ENCODE measurements at regions not wholly inside any gene's neighbourhood (a gene's known extent, or its start where the extent isn't known, plus 50 kb on each side); places are given as distances from the start of the nearest gene placed in this dataset.

DNA sequence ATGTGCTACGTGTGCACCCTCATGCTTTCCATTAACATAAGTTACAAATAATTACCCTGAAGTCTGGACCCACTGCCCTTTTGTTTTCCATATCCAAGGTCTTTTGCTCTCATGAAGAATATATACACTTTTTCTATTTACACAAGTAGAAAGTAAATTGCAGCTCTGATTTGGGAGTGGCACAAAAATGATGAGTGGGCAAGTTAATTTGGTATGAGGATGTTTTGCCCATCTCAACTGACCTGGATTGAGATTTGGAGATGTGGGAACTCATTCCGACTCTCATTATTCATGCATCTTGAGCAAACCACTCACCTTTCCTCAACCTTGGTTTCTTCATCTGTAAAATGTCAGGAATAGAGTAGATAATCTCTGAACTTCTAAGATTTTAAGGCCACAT is 53.6 kb upstream of the TMEM17 start:
- H3K36me3 ChIP-seq, result no peaks in the 10 kb centered on the region
- intact Hi-C loops (cut with DNase I; ENCODE audit: low total_unique reads), result no loop called here
- no peak overlapping the region for H3K4me3 ChIP-seq
- no peak for DNase-seq
- TF ChIP-seq, protein P1, sequence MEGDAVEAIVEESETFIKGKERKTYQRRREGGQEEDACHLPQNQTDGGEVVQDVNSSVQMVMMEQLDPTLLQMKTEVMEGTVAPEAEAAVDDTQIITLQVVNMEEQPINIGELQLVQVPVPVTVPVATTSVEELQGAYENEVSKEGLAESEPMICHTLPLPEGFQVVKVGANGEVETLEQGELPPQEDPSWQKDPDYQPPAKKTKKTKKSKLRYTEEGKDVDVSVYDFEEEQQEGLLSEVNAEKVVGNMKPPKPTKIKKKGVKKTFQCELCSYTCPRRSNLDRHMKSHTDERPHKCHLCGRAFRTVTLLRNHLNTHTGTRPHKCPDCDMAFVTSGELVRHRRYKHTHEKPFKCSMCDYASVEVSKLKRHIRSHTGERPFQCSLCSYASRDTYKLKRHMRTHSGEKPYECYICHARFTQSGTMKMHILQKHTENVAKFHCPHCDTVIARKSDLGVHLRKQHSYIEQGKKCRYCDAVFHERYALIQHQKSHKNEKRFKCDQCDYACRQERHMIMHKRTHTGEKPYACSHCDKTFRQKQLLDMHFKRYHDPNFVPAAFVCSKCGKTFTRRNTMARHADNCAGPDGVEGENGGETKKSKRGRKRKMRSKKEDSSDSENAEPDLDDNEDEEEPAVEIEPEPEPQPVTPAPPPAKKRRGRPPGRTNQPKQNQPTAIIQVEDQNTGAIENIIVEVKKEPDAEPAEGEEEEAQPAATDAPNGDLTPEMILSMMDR (IDR thresholded peaks at IDR 0.05 in 8 of 11, conservative IDR thresholded peaks at IDR 0.05 in 3 of 11), result no peak
- TF ChIP-seq POLR2A (IDR thresholded peaks at IDR 0.05), result no peak
- TF ChIP-seq POLR2AphosphoS5 (IDR thresholded peaks at IDR 0.05), result no peak
- WGBS, 5 donors, result 85 to 97% (median 87%) methylated on average over 2 of the region's 2 CpGs
- no peaks in the 10 kb centered on the region for H3K27me3 ChIP-seq (replicated peaks in 1 of 7)
- H3K27ac ChIP-seq, result no peak overlapping the region
- peaks cover 0 to 4% (median 0%) of the 10 kb centered on the region in 8 donors for H3K9me3 ChIP-seq
- no peaks in the 10 kb centered on the region for H3K4me1 ChIP-seq

DNA sequence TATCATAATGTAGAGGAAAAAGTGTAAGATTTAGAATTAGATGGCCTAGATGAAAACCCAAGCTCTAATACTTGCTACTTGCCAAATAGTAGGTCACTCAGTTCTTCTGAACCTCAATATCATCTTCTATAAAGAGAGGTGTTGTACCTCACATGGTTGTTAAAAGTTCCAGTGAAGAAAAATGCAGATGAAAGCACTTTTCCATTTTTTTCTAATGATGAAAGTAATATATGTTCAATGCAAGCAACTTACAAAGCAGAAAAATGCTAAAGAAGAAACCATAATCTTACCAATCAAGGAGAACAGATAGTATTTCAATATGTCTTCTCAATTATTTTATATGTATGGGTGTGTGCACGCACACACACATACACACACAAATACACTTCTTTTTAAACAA is 52.7 kb upstream of the TMEM17 start:
- Histone ChIP-seq H3K4me1 (no peaks in the 10 kb centered on the region), H3K4me3 (no peak overlapping the region), H3K36me3 (no peaks in the 10 kb centered on the region), H3K27me3 (replicated peaks in 1 of 7) (no peaks in the 10 kb centered on the region), H3K27ac (no peak overlapping the region), H3K9me3 (peaks cover 0 to 4% (median 0%) of the 10 kb centered on the region in 8 donors)
- WGBS, 5 donors, result 91 to 97% (median 96%) methylated on average over 1 of the region's 1 CpG
- no peak for TF ChIP-seq POLR2A (IDR thresholded peaks at IDR 0.05)
- TF ChIP-seq, protein P1 (IDR thresholded peaks at IDR 0.05 in 8 of 11, conservative IDR thresholded peaks at IDR 0.05 in 3 of 11), result no peak
- no peak for TF ChIP-seq POLR2AphosphoS5 (IDR thresholded peaks at IDR 0.05)
- DNase-seq, result no peak
- intact Hi-C loops (cut with DNase I; ENCODE audit: low total_unique reads), result no loop called here

DNA sequence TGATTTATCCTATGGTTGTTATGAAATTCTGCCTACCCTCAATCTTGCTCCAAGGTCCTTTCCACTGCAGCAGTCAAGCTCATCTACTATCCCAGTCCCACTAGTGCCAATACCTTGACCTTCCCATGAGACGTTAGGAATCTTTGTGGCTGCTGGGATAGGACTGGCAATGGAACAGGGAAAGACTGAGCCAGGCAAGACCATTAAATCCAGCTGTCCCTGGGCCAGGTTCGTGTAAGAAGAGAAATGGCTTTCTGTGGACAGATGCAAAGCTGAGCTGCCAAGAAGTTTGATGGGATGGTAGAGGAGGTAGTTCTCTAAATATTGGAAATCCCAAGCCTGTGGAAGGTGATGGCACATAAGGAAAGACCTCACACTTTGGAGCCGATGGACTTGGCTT is 50.1 kb upstream of the TMEM17 start:
- Histone ChIP-seq H3K36me3 (no peaks in the 10 kb centered on the region), H3K27ac (no peak overlapping the region), H3K4me1 (no peaks in the 10 kb centered on the region), H3K27me3 (replicated peaks in 1 of 7) (no peaks in the 10 kb centered on the region), H3K9me3 (peaks cover 0 to 4% (median 0%) of the 10 kb centered on the region in 8 donors), H3K4me3 (no peak overlapping the region)
- TF ChIP-seq, protein P1 (IDR thresholded peaks at IDR 0.05 in 8 of 11, conservative IDR thresholded peaks at IDR 0.05 in 3 of 11), result no peak
- no peak for TF ChIP-seq POLR2A (IDR thresholded peaks at IDR 0.05)
- TF ChIP-seq POLR2AphosphoS5 (IDR thresholded peaks at IDR 0.05), result no peak
- DNase-seq, result no peak
- intact Hi-C loops (cut with DNase I; ENCODE audit: low total_unique reads), result no loop called here
- 70 to 87% (median 75%) methylated on average over 3 of the region's 3 CpGs for WGBS, 5 donors
